GM10266 (cell line): ENCODE measurements at regions not wholly inside any gene's neighbourhood (a gene's known extent, or its start where the extent isn't known, plus 50 kb on each side); places are given as distances from the start of the nearest gene placed in this dataset.

Experiments used
- DNase-seq: peaks from one replicate; pipeline ENCODE4 v3.0.0; 2012; ENCODE audit errors: extremely low spot score
- TF ChIP-seq, protein P1 (sequence below): IDR thresholded peaks from 2 replicates; pipeline ENCODE4 v1.5.1; 2012; ENCODE audit warnings: mild to moderate bottlenecking, low read depth; ENCODE audit not compliant: control insufficient read depth, insufficient read depth; ENCODE audit errors: missing control alignments

DNA sequence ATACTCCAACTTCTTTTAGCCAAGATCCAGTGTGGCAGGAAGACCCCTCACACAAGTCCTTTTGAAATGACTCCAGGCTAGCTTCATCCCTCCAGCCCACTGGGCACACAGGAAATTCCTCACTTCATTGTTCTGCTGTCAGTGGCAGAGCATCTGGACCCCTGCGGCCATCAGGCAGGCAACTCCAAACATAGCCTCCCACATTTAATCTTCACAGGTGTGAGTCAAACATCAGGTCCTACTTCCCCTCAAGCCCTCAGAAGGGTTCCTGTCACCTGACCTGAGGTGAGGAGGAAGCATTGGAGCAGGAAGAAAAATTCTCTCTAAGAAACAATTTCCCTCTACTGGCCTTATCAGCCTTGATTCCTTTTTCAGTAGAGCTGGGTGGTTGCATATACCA, 51.1 kb upstream of the C1GALT1 start:
- DNase-seq = no peak

More for the DNA sequence above, 51.1 kb upstream of the C1GALT1 start:
- TF ChIP-seq, protein P1, sequence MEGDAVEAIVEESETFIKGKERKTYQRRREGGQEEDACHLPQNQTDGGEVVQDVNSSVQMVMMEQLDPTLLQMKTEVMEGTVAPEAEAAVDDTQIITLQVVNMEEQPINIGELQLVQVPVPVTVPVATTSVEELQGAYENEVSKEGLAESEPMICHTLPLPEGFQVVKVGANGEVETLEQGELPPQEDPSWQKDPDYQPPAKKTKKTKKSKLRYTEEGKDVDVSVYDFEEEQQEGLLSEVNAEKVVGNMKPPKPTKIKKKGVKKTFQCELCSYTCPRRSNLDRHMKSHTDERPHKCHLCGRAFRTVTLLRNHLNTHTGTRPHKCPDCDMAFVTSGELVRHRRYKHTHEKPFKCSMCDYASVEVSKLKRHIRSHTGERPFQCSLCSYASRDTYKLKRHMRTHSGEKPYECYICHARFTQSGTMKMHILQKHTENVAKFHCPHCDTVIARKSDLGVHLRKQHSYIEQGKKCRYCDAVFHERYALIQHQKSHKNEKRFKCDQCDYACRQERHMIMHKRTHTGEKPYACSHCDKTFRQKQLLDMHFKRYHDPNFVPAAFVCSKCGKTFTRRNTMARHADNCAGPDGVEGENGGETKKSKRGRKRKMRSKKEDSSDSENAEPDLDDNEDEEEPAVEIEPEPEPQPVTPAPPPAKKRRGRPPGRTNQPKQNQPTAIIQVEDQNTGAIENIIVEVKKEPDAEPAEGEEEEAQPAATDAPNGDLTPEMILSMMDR = no peak
